ENCODE measurements at regions not wholly inside any gene's neighbourhood (a gene's known extent, or its start where the extent isn't known, plus 50 kb on each side); places are given as distances from the start of the nearest gene placed in this dataset.
"Not testable (repeated sequence)": the region's sequence is repeated elsewhere in the genome, so short reads cannot be mapped to it uniquely, and the experiment has no call there.

DNA sequence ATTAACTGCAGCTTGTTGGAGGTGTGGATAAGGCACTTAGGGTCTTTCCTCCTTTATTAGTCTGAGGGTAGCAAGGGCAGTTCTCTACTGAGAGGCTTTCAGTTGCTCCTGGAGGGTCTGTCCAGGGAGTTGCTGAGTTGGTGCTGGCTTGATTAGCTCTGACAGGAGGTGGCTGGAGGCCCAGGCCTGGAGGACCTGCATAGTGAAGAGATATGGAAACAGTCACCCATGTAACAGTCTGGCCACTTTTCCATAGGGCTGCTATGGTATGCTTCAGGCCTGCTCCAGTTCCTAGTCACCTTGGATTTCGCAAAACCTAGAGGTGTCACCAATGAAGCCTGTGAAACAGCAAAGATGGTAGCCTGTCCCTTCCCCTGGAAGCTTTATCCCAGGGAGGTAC lies 143.3 kb upstream of the SLC38A2 start:
- no peak for DNase-seq

GRCh38 chr12:46514886-46515285 lies 142.3 kb upstream of the SLC38A2 start:
- no peak for DNase-seq

DNA sequence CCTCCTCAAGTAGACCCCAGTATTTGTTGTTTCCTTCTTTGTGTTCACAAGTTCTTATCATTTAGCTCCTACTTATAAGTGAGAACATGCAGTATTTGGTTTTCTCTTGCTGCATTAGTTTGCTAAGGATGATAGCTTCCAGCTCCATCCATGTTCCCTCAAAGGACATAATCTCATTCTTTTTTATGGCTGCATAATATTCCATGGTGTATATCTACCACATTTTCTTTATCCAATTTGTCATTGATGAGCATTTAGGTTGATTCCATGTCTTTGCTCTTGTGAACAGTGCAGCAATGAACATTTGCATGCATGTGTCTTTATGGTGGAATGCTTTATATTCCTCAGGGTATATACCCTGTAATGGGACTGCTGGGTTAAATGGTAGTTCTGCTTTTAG lies 137.7 kb upstream of the SLC38A2 start:
- DNase-seq: not testable (repeated sequence)

- no peak for DNase-seq
Observed at GRCh38 chr12:46509135-46509534, 136.6 kb upstream of the SLC38A2 start.

- DNase-seq: no peak
Observed at GRCh38 chr12:46508651-46509050, 136.1 kb upstream of the SLC38A2 start.

DNA sequence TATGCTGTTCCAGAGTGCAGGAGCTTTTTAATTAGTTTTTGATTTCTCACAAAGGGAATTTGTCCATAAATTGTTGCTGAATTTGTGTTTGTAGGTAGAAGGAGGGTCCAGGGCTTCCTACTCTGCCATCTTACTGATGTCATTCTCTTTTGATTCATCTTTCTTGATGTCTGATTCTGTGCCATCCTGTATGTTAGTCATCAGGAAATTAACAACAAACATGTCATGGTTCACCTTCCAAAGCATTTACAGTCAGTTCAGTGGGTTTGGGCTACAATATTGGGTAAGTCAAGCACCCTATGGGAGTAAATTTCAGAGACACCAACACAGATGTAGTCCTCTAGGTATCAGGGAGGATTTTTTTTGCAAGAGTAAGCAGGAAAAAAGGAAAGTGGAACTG lies 135.2 kb upstream of the SLC38A2 start:
- DNase-seq: no peak

GRCh38 chr12:46506961-46507360 lies 134.4 kb upstream of the SLC38A2 start:
- no peak for DNase-seq

DNA sequence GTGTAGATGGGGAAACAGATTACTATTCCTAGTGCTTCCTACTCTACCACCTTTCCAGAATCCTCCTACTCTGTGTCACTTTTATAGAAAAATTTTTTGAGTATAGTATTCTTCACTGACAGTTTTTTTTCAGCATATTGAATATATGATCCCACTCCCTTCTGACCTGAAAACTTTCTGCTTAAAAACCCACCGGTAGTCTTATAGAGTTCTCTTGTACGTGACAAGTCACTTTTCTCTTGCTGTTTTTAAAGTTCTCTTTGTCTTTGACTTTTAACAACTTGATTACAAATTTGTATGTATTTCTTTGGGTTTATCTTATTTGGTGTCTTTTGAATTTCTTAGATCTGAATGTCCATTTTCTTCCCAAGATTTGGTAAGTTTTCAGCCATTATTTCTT lies 133.6 kb upstream of the SLC38A2 start:
- no peak for DNase-seq

- DNase-seq: no peak
Observed at GRCh38 chr12:46504494-46504893, 131.9 kb upstream of the SLC38A2 start.

- DNase-seq: no peak
Observed at GRCh38 chr12:46503637-46504175, 131.1 kb upstream of the SLC38A2 start.

- no peak for DNase-seq
Observed at GRCh38 chr12:46500673-46501072, 128.1 kb upstream of the SLC38A2 start.

- DNase-seq: no peak
Observed at GRCh38 chr12:46499901-46500300, 127.3 kb upstream of the SLC38A2 start.

DNA sequence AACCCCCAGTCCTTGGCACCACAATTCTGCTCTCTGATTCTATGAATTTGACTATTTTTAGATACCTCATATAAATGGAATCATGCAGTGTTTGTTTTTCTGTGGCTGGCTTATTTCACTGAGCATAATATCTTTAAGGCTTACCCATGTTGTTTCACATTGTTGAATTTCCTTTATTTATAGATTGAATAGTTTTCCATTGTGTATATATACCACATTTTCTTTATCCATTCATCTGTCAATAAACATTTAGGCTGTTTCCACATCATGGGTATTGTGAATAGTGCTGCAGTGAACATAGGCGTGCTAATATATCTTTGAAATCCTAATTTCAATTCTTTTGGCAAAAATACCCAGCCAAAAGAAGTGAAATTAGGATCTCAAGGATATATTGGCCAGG lies 126.7 kb upstream of the SLC38A2 start:
- no peak for DNase-seq

- DNase-seq: no peak
Observed at GRCh38 chr12:46497739-46498138, 125.2 kb upstream of the SLC38A2 start.

- no peak for DNase-seq
Observed at GRCh38 chr12:46494424-46494823, 121.9 kb upstream of the SLC38A2 start.

DNA sequence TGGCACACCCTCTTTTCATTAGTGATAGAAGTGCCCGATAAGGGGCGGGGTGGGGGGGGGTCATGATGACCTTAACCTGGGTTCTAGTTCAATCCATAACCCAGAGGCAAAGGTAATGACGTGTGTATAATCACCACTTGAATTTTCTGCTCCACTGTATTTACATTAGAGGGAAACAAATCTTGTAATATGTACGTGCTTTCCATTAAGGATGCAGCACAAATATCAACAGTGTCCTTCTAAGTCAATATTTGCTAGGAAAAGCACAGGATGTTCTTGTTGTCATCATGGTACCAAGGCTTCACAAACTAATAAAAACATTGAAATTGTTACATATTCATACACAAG lies 121.2 kb upstream of the SLC38A2 start:
- DNase-seq: no peak

GRCh38 chr12:46493150-46493833 lies 120.7 kb upstream of the SLC38A2 start:
- DNase-seq: no peak

GRCh38 chr12:46492471-46493085 lies 120.0 kb upstream of the SLC38A2 start:
- no peak for DNase-seq

GRCh38 chr12:46491548-46491947 lies 119.0 kb upstream of the SLC38A2 start:
- DNase-seq: no peak

- DNase-seq: no peak
Observed at GRCh38 chr12:46490635-46491034, 118.1 kb upstream of the SLC38A2 start.

GRCh38 chr12:46489951-46490388 lies 117.4 kb upstream of the SLC38A2 start:
- no peak for DNase-seq

DNA sequence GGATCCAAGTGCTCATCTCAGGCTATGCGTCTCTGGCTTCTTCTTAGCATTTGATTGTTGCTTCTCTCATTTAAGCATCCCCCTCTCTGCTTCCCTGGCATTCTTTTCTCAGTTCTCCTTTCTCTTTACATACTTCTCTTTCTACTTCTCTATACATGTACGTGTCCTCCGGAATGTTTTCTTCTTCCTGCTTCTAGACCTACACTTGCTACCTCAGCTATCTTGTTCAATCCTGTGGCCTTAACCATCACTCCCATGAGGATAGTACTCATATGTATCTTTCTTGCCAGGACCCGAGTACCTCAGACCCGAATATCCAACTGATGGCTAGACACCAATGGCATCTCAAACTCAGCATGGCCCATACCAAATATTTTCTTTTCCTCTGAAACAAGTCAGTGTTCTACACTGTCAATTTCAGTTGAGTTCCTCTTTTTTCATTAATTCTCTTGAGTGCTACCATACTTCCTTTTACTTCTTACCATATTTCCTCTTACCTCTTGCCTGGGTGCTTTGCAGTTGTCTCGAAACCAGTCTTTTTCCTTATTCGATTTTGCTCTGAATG lies 115.1 kb upstream of the SLC38A2 start:
- DNase-seq: no peak

DNA sequence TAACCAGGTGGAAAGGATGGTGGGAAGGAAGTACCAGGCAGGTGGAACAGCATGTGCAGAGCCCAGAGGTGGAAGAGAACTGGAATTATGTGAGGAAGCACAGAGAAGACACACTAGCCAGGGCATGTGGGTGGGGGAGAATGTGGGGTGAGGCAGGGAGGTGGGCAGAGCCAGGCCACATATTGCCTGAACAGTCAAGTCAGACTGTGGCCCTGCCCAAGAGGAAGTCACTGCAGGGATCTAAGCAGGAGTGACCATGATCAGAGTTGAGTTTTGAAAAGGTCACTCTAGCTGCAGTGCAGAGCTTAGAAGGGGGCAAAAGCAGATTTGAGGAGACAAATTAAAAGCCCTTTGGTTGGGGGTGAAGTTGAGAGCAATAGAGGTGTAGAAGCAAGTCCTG lies 114.0 kb upstream of the SLC38A2 start:
- no peak for DNase-seq

DNA sequence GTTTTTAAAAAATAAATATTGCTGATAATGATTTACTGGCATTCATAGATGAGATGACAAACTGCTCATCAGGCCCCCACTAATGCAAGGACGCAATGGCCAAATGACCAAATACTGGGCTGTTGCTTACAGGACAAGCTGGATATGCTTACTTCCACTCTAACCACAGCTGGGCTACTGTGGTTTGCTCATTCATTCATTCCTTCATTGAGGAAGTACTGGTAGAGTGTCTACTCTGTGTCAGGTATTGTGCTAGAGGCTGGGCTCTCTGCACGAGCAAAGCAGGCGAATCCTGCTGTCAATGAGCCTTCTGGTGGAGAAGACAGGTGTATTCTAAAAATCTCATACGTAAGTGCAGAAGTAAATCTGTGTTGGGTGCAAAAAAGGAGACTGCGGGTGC lies 113.3 kb upstream of the SLC38A2 start:
- DNase-seq: no peak

Measured in activated naive CD4-positive, alpha-beta T cell treated with Interleukin-2 at 50 U/mL for 16 hours (primary cell).